ENCODE measurements at regions not wholly inside any gene's neighbourhood (a gene's known extent, or its start where the extent isn't known, plus 50 kb on each side); places are given as distances from the start of the nearest gene placed in this dataset.

DNA sequence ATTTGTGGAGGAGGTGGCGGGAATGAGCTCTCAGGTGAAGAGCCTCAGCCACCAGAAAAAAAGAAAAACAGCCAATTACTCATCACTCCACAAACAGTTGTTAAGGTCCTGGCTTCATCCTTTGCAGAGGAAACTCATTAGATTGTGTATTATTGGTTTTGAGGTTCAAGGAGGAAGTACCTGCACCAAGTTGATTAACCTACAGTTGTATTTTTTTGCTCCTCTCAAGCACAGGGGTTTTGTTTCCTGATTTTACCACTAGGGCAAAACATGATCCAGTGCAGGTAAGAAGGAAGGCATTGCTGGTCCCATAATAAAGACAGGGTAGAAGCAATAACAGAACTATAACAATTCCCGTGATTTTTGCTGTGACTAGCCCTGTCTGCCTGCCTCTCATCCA, 84.0 kb upstream of the QRFPR start:
- no peaks in the 10 kb centered on the region for H3K36me3 ChIP-seq (replicated peaks; ENCODE audit: insufficient read depth, low read depth)
- WGBS (ENCODE audit: low lambda C conversion rate, missing lambda C conversion rate) = 76% methylated on average over 2 of the region's 2 CpGs

DNA sequence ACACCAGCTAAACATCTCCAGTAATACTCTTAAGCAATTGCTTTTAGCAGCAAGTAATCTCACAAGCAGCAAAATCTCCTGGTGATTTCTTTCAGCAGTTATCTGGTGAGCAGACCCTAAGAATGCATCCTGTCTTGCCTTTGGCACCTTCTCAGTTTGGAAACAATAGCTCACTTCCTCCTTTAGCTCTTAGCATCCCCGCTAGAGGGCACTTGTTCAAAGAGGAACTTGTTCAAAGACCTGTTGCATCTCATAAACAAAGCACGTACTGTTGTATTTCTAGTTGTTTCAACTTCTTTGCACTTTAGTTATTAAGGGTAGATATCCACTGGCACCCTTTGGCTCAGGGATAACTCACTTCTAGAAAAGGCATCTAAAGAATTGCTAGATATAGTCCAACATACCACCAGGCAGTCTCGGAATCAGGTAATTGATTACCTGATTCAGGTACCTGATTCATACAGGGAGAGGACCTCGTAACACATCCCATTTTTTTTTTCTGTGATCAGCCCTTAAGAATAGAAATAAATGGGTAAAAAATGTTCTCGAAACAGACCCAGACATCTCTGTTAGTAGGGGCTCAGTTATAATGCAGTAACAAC, 81.9 kb upstream of the QRFPR start:
- 56% methylated on average over 5 of the region's 5 CpGs for WGBS (ENCODE audit: low lambda C conversion rate, missing lambda C conversion rate)
- DNase-seq (ENCODE audit: low spot score) = peak; percentile 82

More for the DNA sequence above, 84.0 kb upstream of the QRFPR start:
- TF ChIP-seq EZH2phosphoT487 (IDR thresholded peaks at IDR 0.05; ENCODE audit: low read depth, severe bottlenecking, unreplicated experiment) (no peak), EZH2 (IDR thresholded peaks at IDR 0.05; ENCODE audit: borderline replicate concordance) (no peak)
- TF ChIP-seq, protein P1, sequence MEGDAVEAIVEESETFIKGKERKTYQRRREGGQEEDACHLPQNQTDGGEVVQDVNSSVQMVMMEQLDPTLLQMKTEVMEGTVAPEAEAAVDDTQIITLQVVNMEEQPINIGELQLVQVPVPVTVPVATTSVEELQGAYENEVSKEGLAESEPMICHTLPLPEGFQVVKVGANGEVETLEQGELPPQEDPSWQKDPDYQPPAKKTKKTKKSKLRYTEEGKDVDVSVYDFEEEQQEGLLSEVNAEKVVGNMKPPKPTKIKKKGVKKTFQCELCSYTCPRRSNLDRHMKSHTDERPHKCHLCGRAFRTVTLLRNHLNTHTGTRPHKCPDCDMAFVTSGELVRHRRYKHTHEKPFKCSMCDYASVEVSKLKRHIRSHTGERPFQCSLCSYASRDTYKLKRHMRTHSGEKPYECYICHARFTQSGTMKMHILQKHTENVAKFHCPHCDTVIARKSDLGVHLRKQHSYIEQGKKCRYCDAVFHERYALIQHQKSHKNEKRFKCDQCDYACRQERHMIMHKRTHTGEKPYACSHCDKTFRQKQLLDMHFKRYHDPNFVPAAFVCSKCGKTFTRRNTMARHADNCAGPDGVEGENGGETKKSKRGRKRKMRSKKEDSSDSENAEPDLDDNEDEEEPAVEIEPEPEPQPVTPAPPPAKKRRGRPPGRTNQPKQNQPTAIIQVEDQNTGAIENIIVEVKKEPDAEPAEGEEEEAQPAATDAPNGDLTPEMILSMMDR (IDR thresholded peaks at IDR 0.05; ENCODE audit: poor library complexity) = no peak
- H3K4me3 ChIP-seq = no peak overlapping the region
- no peaks in the 10 kb centered on the region for H3K9me3 ChIP-seq (ENCODE audit: low read depth)
- H2AFZ ChIP-seq = no peak overlapping the region
- H4K20me1 ChIP-seq (ENCODE audit: insufficient read depth, poor library complexity, severe bottlenecking) = no peaks in the 10 kb centered on the region
- H3K79me2 ChIP-seq = no peaks in the 10 kb centered on the region
- no peaks in the 10 kb centered on the region for H3K27me3 ChIP-seq
- DNase-seq (ENCODE audit: low spot score) = no peak
- H3K4me1 ChIP-seq (ENCODE audit: insufficient read depth) = no peaks in the 10 kb centered on the region
- H3K9me2 ChIP-seq (replicated peaks; ENCODE audit: insufficient read depth) = no peaks in the 10 kb centered on the region
- H3K27ac ChIP-seq = no peak overlapping the region
- H3K4me2 ChIP-seq = no peak overlapping the region

DNA sequence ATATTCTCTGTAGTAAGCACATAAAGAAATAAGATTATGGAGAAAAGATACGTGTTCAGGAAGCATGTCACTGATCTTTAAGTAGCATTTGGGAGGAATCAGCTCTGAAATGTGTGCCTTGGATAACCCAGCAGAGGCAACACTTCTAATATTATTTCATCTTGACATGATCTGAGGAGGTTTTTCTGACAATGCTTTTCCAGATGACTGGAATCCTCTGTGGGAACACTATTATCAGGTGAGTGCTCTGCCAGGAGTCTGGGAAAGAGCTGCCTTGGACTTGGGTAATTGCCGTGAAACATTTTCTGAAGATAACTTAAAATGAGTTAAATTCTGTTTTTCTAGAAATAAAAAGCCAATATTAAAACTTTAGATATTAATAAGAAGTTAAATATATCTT, 78.2 kb upstream of the QRFPR start:
- Histone ChIP-seq H3K36me3 (replicated peaks; ENCODE audit: insufficient read depth, low read depth) (no peaks in the 10 kb centered on the region), H3K79me2 (no peaks in the 10 kb centered on the region), H2AFZ (no peak overlapping the region), H3K27me3 (no peaks in the 10 kb centered on the region), H3K4me3 (no peak overlapping the region), H3K4me2 (no peak overlapping the region), H3K27ac (no peak overlapping the region), H3K9me2 (replicated peaks; ENCODE audit: insufficient read depth) (no peaks in the 10 kb centered on the region), H3K4me1 (ENCODE audit: insufficient read depth) (no peaks in the 10 kb centered on the region), H3K9me3 (ENCODE audit: low read depth) (no peaks in the 10 kb centered on the region), H4K20me1 (ENCODE audit: insufficient read depth, poor library complexity, severe bottlenecking) (no peaks in the 10 kb centered on the region)
- 76% methylated on average over 2 of the region's 2 CpGs for WGBS (ENCODE audit: low lambda C conversion rate, missing lambda C conversion rate)
- TF ChIP-seq EZH2 (IDR thresholded peaks at IDR 0.05; ENCODE audit: borderline replicate concordance) (no peak), EZH2phosphoT487 (IDR thresholded peaks at IDR 0.05; ENCODE audit: low read depth, severe bottlenecking, unreplicated experiment) (no peak)
- TF ChIP-seq, protein P1 (IDR thresholded peaks at IDR 0.05; ENCODE audit: poor library complexity) = no peak
- no peak for DNase-seq (ENCODE audit: low spot score)

More for the DNA sequence above, 81.9 kb upstream of the QRFPR start:
- Histone ChIP-seq H3K27ac (no peak overlapping the region), H2AFZ (no peak overlapping the region), H3K4me1 (ENCODE audit: insufficient read depth) (no peaks in the 10 kb centered on the region), H3K4me3 (no peak overlapping the region), H3K79me2 (no peaks in the 10 kb centered on the region), H3K9me3 (ENCODE audit: low read depth) (no peaks in the 10 kb centered on the region), H3K36me3 (replicated peaks; ENCODE audit: insufficient read depth, low read depth) (no peaks in the 10 kb centered on the region), H4K20me1 (ENCODE audit: insufficient read depth, poor library complexity, severe bottlenecking) (no peaks in the 10 kb centered on the region), H3K4me2 (no peak overlapping the region), H3K27me3 (no peaks in the 10 kb centered on the region), H3K9me2 (replicated peaks; ENCODE audit: insufficient read depth) (no peaks in the 10 kb centered on the region)
- TF ChIP-seq, protein P1 (IDR thresholded peaks at IDR 0.05; ENCODE audit: poor library complexity) = peak; percentile 68
- TF ChIP-seq EZH2 (IDR thresholded peaks at IDR 0.05; ENCODE audit: borderline replicate concordance) = no peak
